ENCODE measurements at regions not wholly inside any gene's neighbourhood (a gene's known extent, or its start where the extent isn't known, plus 50 kb on each side); places are given as distances from the start of the nearest gene placed in this dataset.

- no peaks in the 10 kb centered on the region for H3K9me3 Mint-ChIP-seq
- H3K4me1 Mint-ChIP-seq, result peaks cover 29 to 76% (median 56%) of the 10 kb centered on the region in 7 donors
- Histone ChIP-seq H3K9me3 (ENCODE audit: control insufficient read depth in 2 of 3, low read length in 3 of 3) (no peaks in the 10 kb centered on the region), H3K4me1 (ENCODE audit: control insufficient read depth in 2 of 2, insufficient read depth in 2 of 2, low read length in 2 of 2) (peaks cover 35 to 49% of the 10 kb centered on the region in 2 donors), H3K27me3 (ENCODE audit: control insufficient read depth in 2 of 2, insufficient read depth in 2 of 2, low read length in 2 of 2) (no peaks in the 10 kb centered on the region), H3K36me3 (ENCODE audit: control insufficient read depth in 2 of 3, insufficient read depth in 3 of 3, low read length in 3 of 3) (peaks cover 0 to 20% (median 0%) of the 10 kb centered on the region in 3 experiments), H3K27ac (ENCODE audit: low read depth, low read length) (no peak overlapping the region), H3K4me3 (ENCODE audit: low read length) (no peak overlapping the region)
- ChIA-PET CTCF (interaction anchor here (0.7 kb wide), 1 partner anchor 17 kb away, joined by 4 read pairs; no protein-coding TSS in a partner anchor), POLR2A (interaction anchor here (0.7 to 66.9 kb wide), 4 partner anchors 6 to 540 kb away, joined by 3 to 3353 read pairs (median 1678); partner anchors contain the start of gene TNRC6C)
- no peak overlapping the region for H3K4me3 Mint-ChIP-seq
- DNase-seq (no peak), ATAC-seq (no peak)
- H3K27me3 Mint-ChIP-seq, result no peaks in the 10 kb centered on the region
- H3K27ac Mint-ChIP-seq, result peak overlapping the region in 3 of 9 donors; percentile 33 to 60 (median 48)
- H3K36me3 Mint-ChIP-seq, result peaks cover 0 to 14% (median 0%) of the 10 kb centered on the region in 5 donors
- intact Hi-C loops (cut with micrococcal nuclease), result no loop called here
Observed at GRCh38 chr17:77418609-77419008, 277.8 kb downstream of the SEC14L1 start.

GRCh38 chr17:77419095-77419494, 278.3 kb downstream of the SEC14L1 start:
- H3K4me1 Mint-ChIP-seq, result peaks cover 28 to 80% (median 56%) of the 10 kb centered on the region in 7 donors
- CTCF ChIA-PET, result interaction anchor here (0.7 to 3.6 kb wide), 2 partner anchors 11 to 16 kb away, joined by 4 to 24 read pairs; no protein-coding TSS in a partner anchor

GRCh38 chr17:77419547-77420094, 278.9 kb downstream of the SEC14L1 start:
- peaks cover 0 to 21% (median 0%) of the 10 kb centered on the region in 3 experiments for H3K36me3 ChIP-seq (ENCODE audit: control insufficient read depth in 2 of 3, insufficient read depth in 3 of 3, low read length in 3 of 3)
- Mint-ChIP-seq H3K4me1 (peaks cover 28 to 77% (median 59%) of the 10 kb centered on the region in 7 donors), H3K27ac (peak overlapping the region; percentile 32 to 97 (median 82)), H3K36me3 (peaks cover 0 to 11% (median 0%) of the 10 kb centered on the region in 5 donors), H3K27me3 (no peaks in the 10 kb centered on the region), H3K9me3 (no peaks in the 10 kb centered on the region), H3K4me3 (peak overlapping the region in 8 of 10 donors; percentile 14 to 88 (median 82))
- ChIA-PET CTCF (interaction anchor here (1.2 to 3.6 kb wide), 2 partner anchors 11 to 14 kb away, joined by 4 to 24 read pairs; no protein-coding TSS in a partner anchor), POLR2A (interaction anchor here (2.3 to 66.9 kb wide), 4 partner anchors 5 to 44 kb away, joined by 17 to 3353 read pairs (median 2016); no protein-coding TSS in a partner anchor)
- H3K9me3 ChIP-seq (ENCODE audit: control insufficient read depth in 2 of 3, low read length in 3 of 3), result no peaks in the 10 kb centered on the region
- peak overlapping the region; percentile 12 for H3K27ac ChIP-seq (ENCODE audit: low read depth, low read length)
- intact Hi-C loops (cut with micrococcal nuclease), result loop anchor here (2.0 kb wide), 3 partner anchors 13 to 37 kb away; no protein-coding TSS in a partner anchor
- ATAC-seq, result peak; percentile 10
- DNase-seq, result no peak
- no peak overlapping the region for H3K4me3 ChIP-seq (ENCODE audit: low read length)
- H3K27me3 ChIP-seq (ENCODE audit: control insufficient read depth in 2 of 2, insufficient read depth in 2 of 2, low read length in 2 of 2), result no peaks in the 10 kb centered on the region
- peaks cover 35 to 48% of the 10 kb centered on the region in 2 donors for H3K4me1 ChIP-seq (ENCODE audit: control insufficient read depth in 2 of 2, insufficient read depth in 2 of 2, low read length in 2 of 2)

More at GRCh38 chr17:77419095-77419494, 278.3 kb downstream of the SEC14L1 start:
- H3K27me3 Mint-ChIP-seq, result no peaks in the 10 kb centered on the region
- ATAC-seq (no peak), DNase-seq (no peak)
- Histone ChIP-seq H3K4me1 (ENCODE audit: control insufficient read depth in 2 of 2, insufficient read depth in 2 of 2, low read length in 2 of 2) (peaks cover 35 to 48% of the 10 kb centered on the region in 2 donors), H3K9me3 (ENCODE audit: control insufficient read depth in 2 of 3, low read length in 3 of 3) (no peaks in the 10 kb centered on the region), H3K4me3 (ENCODE audit: low read length) (no peak overlapping the region), H3K36me3 (ENCODE audit: control insufficient read depth in 2 of 3, insufficient read depth in 3 of 3, low read length in 3 of 3) (peaks cover 0 to 21% (median 0%) of the 10 kb centered on the region in 3 experiments), H3K27ac (ENCODE audit: low read depth, low read length) (no peak overlapping the region), H3K27me3 (ENCODE audit: control insufficient read depth in 2 of 2, insufficient read depth in 2 of 2, low read length in 2 of 2) (no peaks in the 10 kb centered on the region)
- H3K36me3 Mint-ChIP-seq, result peaks cover 0 to 13% (median 0%) of the 10 kb centered on the region in 5 donors
- no peaks in the 10 kb centered on the region for H3K9me3 Mint-ChIP-seq
- peak overlapping the region in 2 of 9 donors; percentile 58 to 94 for H3K27ac Mint-ChIP-seq
- intact Hi-C loops (cut with micrococcal nuclease), result no loop called here
- no peak overlapping the region for H3K4me3 Mint-ChIP-seq
- POLR2A ChIA-PET, result interaction anchor here (27.6 to 66.9 kb wide), 3 partner anchors 6 to 43 kb away, joined by 678 to 3353 read pairs (median 3353); no protein-coding TSS in a partner anchor

GRCh38 chr17:77420095-77420803, 279.5 kb downstream of the SEC14L1 start:
- H3K27me3 Mint-ChIP-seq, result no peaks in the 10 kb centered on the region
- no peak for DNase-seq
- H3K36me3 Mint-ChIP-seq, result peaks cover 0 to 9% (median 0%) of the 10 kb centered on the region in 5 donors
- intact Hi-C loops (cut with micrococcal nuclease), result loop anchor here (2.0 kb wide), 3 partner anchors 13 to 37 kb away; no protein-coding TSS in a partner anchor
- H3K27ac ChIP-seq (ENCODE audit: low read depth, low read length), result peak overlapping the region; percentile 53
- H3K4me1 Mint-ChIP-seq, result peaks cover 28 to 72% (median 61%) of the 10 kb centered on the region in 7 donors
- peaks cover 37 to 54% of the 10 kb centered on the region in 2 donors for H3K4me1 ChIP-seq (ENCODE audit: control insufficient read depth in 2 of 2, insufficient read depth in 2 of 2, low read length in 2 of 2)
- no peaks in the 10 kb centered on the region for H3K27me3 ChIP-seq (ENCODE audit: control insufficient read depth in 2 of 2, insufficient read depth in 2 of 2, low read length in 2 of 2)
- peak overlapping the region; percentile 82 to 97 (median 94) for H3K27ac Mint-ChIP-seq
- H3K9me3 ChIP-seq (ENCODE audit: control insufficient read depth in 2 of 3, low read length in 3 of 3), result no peaks in the 10 kb centered on the region
- peak overlapping the region; percentile 53 for H3K4me3 ChIP-seq (ENCODE audit: low read length)
- no peaks in the 10 kb centered on the region for H3K9me3 Mint-ChIP-seq
- peak overlapping the region; percentile 79 to 88 (median 85) for H3K4me3 Mint-ChIP-seq
- peaks cover 0 to 17% (median 0%) of the 10 kb centered on the region in 3 experiments for H3K36me3 ChIP-seq (ENCODE audit: control insufficient read depth in 2 of 3, insufficient read depth in 3 of 3, low read length in 3 of 3)
- ChIA-PET CTCF (interaction anchor here (1.0 to 3.6 kb wide), 4 partner anchors 10 to 88 kb away, joined by 4 to 24 read pairs (median 8); no protein-coding TSS in a partner anchor), POLR2A (interaction anchor here (2.3 to 66.9 kb wide), 5 partner anchors 5 to 91 kb away, joined by 17 to 3353 read pairs (median 678); no protein-coding TSS in a partner anchor)
- ATAC-seq, result no peak

GRCh38 chr17:77420804-77421629, 280.2 kb downstream of the SEC14L1 start:
- H3K27me3 Mint-ChIP-seq, result no peaks in the 10 kb centered on the region
- intact Hi-C loops (cut with micrococcal nuclease), result loop anchor here (2.0 kb wide), 3 partner anchors 14 to 38 kb away; no protein-coding TSS in a partner anchor

More at GRCh38 chr17:77420804-77421629, 280.2 kb downstream of the SEC14L1 start:
- no peaks in the 10 kb centered on the region for H3K9me3 ChIP-seq (ENCODE audit: control insufficient read depth in 2 of 3, low read length in 3 of 3)
- Mint-ChIP-seq H3K4me3 (peak overlapping the region; percentile 79 to 88 (median 85)), H3K27ac (peak overlapping the region; percentile 82 to 97 (median 94)), H3K36me3 (peaks cover 0 to 9% (median 0%) of the 10 kb centered on the region in 5 donors), H3K4me1 (peaks cover 22 to 73% (median 60%) of the 10 kb centered on the region in 7 donors), H3K9me3 (no peaks in the 10 kb centered on the region)
- peak in 7 of 9 donors; percentile 50 to 65 (median 58) for DNase-seq
- no peaks in the 10 kb centered on the region for H3K27me3 ChIP-seq (ENCODE audit: control insufficient read depth in 2 of 2, insufficient read depth in 2 of 2, low read length in 2 of 2)
- peaks cover 44 to 57% of the 10 kb centered on the region in 2 donors for H3K4me1 ChIP-seq (ENCODE audit: control insufficient read depth in 2 of 2, insufficient read depth in 2 of 2, low read length in 2 of 2)
- peak; percentile 56 for ATAC-seq
- H3K27ac ChIP-seq (ENCODE audit: low read depth, low read length), result peak overlapping the region; percentile 53
- POLR2A ChIA-PET, result interaction anchor here (0.8 to 66.9 kb wide), 10 partner anchors 4 to 537 kb away, joined by 3 to 3353 read pairs (median 10); partner anchors contain the start of gene TNRC6C
- CTCF ChIA-PET, result interaction anchor here (0.6 to 3.6 kb wide), 11 partner anchors 9 to 89 kb away, joined by 3 to 24 read pairs (median 4); no protein-coding TSS in a partner anchor
- H3K4me3 ChIP-seq (ENCODE audit: low read length), result peak overlapping the region; percentile 53
- H3K36me3 ChIP-seq (ENCODE audit: control insufficient read depth in 2 of 3, insufficient read depth in 3 of 3, low read length in 3 of 3), result peaks cover 0 to 17% (median 0%) of the 10 kb centered on the region in 3 experiments
